ENCODE measurements at regions not wholly inside any gene's neighbourhood (a gene's known extent, or its start where the extent isn't known, plus 50 kb on each side); places are given as distances from the start of the nearest gene placed in this dataset.

GRCh38 chr14:71748196-71748595 is 184.0 kb upstream of the RGS6 start:
- H3K4me3 ChIP-seq (ENCODE audit: low read length) = no peak overlapping the region
- TF ChIP-seq, protein P1, sequence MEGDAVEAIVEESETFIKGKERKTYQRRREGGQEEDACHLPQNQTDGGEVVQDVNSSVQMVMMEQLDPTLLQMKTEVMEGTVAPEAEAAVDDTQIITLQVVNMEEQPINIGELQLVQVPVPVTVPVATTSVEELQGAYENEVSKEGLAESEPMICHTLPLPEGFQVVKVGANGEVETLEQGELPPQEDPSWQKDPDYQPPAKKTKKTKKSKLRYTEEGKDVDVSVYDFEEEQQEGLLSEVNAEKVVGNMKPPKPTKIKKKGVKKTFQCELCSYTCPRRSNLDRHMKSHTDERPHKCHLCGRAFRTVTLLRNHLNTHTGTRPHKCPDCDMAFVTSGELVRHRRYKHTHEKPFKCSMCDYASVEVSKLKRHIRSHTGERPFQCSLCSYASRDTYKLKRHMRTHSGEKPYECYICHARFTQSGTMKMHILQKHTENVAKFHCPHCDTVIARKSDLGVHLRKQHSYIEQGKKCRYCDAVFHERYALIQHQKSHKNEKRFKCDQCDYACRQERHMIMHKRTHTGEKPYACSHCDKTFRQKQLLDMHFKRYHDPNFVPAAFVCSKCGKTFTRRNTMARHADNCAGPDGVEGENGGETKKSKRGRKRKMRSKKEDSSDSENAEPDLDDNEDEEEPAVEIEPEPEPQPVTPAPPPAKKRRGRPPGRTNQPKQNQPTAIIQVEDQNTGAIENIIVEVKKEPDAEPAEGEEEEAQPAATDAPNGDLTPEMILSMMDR (conservative IDR thresholded peaks at IDR 0.05; ENCODE audit: low read depth, low read length) = no peak
- DNase-seq (ENCODE audit: low read depth) = no peak

DNA sequence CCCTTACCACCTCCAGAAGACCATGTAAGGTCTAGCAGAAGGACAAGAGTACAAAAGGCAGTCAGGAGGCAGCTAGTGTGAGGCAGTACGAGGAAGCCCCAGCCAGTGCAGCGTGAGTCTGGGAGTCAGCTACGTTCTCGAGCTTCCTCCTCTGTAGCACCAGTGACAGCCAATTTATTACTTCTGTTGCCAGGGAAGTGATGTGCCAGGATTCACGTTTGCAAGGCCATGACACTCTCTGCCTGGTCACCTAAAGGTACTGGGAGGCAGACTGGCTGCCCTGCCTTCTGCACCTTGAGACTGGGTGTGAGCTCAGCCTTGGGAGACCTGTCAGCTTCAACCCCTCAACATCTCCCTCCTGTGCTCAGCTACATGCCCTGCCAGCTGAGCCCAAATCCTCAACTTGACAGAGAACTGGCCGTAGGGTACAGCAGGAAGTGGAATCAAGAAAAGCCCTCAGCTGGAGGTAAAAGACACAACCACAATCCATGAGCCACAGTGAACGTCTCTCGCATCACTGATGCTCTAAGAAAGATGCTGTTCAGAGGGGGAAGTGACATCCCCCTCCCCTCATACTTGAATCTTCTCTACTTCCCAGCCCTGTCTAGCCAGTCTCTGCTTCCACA is 182.5 kb upstream of the RGS6 start:
- H3K4me3 ChIP-seq (ENCODE audit: low read length) = no peak overlapping the region
- DNase-seq (ENCODE audit: low read depth) = no peak
- TF ChIP-seq, protein P1 (conservative IDR thresholded peaks at IDR 0.05; ENCODE audit: low read depth, low read length) = no peak

GRCh38 chr14:71751264-71751663 is 181.0 kb upstream of the RGS6 start:
- no peak overlapping the region for H3K4me3 ChIP-seq (ENCODE audit: low read length)
- DNase-seq (ENCODE audit: low read depth) = no peak
- TF ChIP-seq, protein P1 (conservative IDR thresholded peaks at IDR 0.05; ENCODE audit: low read depth, low read length) = no peak

- TF ChIP-seq, protein P1 (conservative IDR thresholded peaks at IDR 0.05; ENCODE audit: low read depth, low read length) = no peak
- H3K4me3 ChIP-seq (ENCODE audit: low read length) = no peak overlapping the region
- DNase-seq (ENCODE audit: low read depth) = no peak
Observed at GRCh38 chr14:71752111-71752738, 180.0 kb upstream of the RGS6 start.

DNA sequence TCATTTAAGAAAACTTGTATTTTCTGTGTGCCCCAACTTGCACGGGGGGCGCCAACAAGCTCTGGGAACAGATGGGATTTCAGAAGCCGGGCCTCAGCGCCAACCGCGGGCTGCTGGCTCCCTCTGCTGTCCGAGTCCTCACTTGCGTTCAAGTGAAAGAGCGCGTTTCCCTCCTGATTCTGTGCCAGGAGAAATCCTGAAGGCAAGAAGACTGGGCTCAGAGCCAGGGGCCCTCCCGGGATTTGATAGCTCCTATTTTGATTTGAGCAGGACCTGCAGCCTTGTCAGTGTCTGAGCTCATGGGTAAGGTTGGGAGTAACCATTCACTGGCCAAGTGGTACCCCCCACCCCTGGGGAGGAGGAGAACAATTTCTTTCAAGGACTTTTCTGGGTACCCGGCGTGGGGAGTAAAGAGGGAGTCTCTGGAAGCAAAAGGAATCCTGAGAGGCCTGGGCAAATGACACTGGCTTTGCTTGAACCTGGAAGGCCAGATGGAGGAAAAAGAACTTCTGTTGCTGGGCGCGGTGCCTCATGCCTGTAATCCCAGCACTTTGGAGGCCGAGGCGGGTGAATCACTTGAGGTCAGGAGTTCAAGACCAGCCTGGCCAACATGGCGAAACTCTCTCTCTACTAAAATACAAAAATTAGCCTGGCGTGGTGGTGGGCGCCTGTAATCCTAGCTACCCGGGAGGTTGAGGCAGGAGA is 179.0 kb upstream of the RGS6 start:
- DNase-seq (ENCODE audit: low read depth) = peak; percentile 55
- TF ChIP-seq, protein P1 (conservative IDR thresholded peaks at IDR 0.05; ENCODE audit: low read depth, low read length) = peak; percentile 88
- peak overlapping the region; percentile 17 for H3K4me3 ChIP-seq (ENCODE audit: low read length)

DNA sequence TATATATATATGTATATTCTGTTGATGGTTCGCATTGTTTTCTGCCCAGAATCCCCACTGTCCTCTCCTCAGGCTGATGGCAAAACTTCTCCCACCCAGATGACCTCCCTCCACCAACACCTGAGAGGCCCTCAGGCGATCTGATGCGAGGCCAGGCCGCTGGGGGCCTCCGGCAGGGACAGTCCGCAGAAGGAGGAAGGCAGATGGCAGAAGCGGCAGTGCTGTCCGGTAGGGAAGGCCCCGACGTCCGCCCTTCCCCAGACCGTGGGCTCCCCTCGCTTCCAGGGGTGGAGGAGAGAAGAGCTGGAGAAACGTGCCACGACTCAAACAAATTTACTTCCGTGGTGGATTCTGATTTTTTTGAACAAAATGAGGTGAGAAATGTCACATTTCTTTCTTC is 178.3 kb upstream of the RGS6 start:
- H3K4me3 ChIP-seq (ENCODE audit: low read length) = no peak overlapping the region
- DNase-seq (ENCODE audit: low read depth) = no peak
- TF ChIP-seq, protein P1 (conservative IDR thresholded peaks at IDR 0.05; ENCODE audit: low read depth, low read length) = no peak
